ENCODE measurements at regions not wholly inside any gene's neighbourhood (a gene's known extent, or its start where the extent isn't known, plus 50 kb on each side); places are given as distances from the start of the nearest gene placed in this dataset.

DNA sequence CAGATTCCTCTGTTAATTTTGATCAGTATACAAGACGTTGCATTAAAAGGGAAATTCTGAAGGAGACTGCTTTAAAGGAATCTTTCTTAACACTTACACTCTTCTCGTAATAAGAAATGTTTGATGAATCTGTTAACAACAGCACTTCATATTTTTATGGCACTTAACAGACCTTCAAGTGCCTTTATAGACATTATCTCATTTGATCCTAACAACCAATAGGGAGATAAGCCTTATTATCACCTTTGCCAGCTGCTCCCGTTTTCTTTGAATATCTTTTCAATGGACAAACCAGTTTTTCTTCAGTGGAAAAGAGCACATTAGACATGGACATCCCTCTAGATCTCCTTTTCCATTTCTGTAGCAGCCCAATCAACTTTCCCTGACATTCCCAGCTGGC lies 653.0 kb upstream of the FAM98A start:
- TF ChIP-seq, protein P1, sequence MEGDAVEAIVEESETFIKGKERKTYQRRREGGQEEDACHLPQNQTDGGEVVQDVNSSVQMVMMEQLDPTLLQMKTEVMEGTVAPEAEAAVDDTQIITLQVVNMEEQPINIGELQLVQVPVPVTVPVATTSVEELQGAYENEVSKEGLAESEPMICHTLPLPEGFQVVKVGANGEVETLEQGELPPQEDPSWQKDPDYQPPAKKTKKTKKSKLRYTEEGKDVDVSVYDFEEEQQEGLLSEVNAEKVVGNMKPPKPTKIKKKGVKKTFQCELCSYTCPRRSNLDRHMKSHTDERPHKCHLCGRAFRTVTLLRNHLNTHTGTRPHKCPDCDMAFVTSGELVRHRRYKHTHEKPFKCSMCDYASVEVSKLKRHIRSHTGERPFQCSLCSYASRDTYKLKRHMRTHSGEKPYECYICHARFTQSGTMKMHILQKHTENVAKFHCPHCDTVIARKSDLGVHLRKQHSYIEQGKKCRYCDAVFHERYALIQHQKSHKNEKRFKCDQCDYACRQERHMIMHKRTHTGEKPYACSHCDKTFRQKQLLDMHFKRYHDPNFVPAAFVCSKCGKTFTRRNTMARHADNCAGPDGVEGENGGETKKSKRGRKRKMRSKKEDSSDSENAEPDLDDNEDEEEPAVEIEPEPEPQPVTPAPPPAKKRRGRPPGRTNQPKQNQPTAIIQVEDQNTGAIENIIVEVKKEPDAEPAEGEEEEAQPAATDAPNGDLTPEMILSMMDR (IDR thresholded peaks at IDR 0.05; ENCODE audit: poor library complexity, severe bottlenecking): no peak
- no peak for TF ChIP-seq POLR2AphosphoS5 (IDR thresholded peaks at IDR 0.05)
